ENCODE measurements at regions not wholly inside any gene's neighbourhood (a gene's known extent, or its start where the extent isn't known, plus 50 kb on each side); places are given as distances from the start of the nearest gene placed in this dataset.

DNA sequence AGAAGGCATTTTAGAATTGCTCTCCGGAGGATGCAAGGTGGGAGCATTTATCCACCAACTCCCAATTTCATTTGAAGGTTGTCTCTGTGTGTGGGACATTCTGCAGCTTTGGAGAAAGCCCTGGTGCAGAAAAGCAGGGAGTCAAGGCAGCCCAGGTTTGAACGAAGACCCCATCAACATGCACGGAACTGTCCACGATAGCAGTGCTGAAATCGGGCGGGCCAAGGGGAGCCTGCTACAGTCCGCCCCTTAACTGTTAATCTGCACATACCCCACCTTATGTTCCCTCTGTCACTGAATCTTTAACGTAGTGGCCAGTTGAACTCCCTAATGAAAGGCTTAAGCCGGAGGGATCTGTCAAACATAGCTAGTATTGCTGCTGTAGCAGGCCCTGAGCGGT, 68.8 kb upstream of the C1orf174 start:
- TF ChIP-seq CTCF (IDR thresholded peaks at IDR 0.05; ENCODE audit: insufficient read depth, low read length, poor library complexity, severe bottlenecking) = no peak
- no peak for TF ChIP-seq EZH2phosphoT487 (conservative IDR thresholded peaks at IDR 0.05; ENCODE audit: low read length)
